ENCODE measurements at regions not wholly inside any gene's neighbourhood (a gene's known extent, or its start where the extent isn't known, plus 50 kb on each side); places are given as distances from the start of the nearest gene placed in this dataset.

- TF ChIP-seq EZH2phosphoT487 (IDR thresholded peaks at IDR 0.05; ENCODE audit: unreplicated experiment): no peak
- TF ChIP-seq, protein P1, sequence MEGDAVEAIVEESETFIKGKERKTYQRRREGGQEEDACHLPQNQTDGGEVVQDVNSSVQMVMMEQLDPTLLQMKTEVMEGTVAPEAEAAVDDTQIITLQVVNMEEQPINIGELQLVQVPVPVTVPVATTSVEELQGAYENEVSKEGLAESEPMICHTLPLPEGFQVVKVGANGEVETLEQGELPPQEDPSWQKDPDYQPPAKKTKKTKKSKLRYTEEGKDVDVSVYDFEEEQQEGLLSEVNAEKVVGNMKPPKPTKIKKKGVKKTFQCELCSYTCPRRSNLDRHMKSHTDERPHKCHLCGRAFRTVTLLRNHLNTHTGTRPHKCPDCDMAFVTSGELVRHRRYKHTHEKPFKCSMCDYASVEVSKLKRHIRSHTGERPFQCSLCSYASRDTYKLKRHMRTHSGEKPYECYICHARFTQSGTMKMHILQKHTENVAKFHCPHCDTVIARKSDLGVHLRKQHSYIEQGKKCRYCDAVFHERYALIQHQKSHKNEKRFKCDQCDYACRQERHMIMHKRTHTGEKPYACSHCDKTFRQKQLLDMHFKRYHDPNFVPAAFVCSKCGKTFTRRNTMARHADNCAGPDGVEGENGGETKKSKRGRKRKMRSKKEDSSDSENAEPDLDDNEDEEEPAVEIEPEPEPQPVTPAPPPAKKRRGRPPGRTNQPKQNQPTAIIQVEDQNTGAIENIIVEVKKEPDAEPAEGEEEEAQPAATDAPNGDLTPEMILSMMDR (conservative IDR thresholded peaks at IDR 0.05; ENCODE audit: low read depth in 2 of 2): peak; percentile 26 to 58; a peak in 2 of 4 replicates
Observed at GRCh38 chr5:149429839-149430721, 51.0 kb upstream of the IL17B start.
